ENCODE measurements at regions not wholly inside any gene's neighbourhood (a gene's known extent, or its start where the extent isn't known, plus 50 kb on each side); places are given as distances from the start of the nearest gene placed in this dataset.

DNA sequence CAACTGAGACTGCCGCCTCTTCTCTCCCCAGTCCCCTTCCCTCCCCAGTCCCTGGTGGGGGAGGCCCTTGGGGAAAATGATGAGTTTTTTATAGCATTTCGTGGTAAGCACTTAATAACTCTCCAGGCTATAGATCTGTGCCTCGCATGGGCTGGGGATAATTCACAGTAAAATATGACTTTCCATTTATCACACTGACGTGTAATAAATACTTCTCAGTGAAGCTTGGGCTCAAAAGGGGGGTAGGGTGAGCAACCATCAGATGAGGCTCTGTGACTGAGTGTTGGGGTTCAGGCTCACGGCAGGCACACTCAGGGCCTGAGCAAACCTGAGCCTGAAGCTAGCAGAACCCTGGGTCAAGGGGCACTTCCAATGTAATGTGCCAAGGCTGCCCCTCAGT is 101.6 kb downstream of the CCT6B start:
- intact Hi-C loops (cut with DNase I, micrococcal nuclease): no loop called here
- Histone ChIP-seq H3K4me1 (ENCODE audit: insufficient read depth, low read length) (no peaks in the 10 kb centered on the region), H3K27ac (ENCODE audit: low read depth in 1 of 2, low read length in 2 of 2) (no peak overlapping the region), H3K4me3 (ENCODE audit: low read length) (no peak overlapping the region), H3K36me3 (ENCODE audit: insufficient read depth, low read length) (no peaks in the 10 kb centered on the region), H3K9me3 (ENCODE audit: control insufficient read depth in 1 of 2, insufficient read depth in 1 of 2, low read length in 2 of 2) (no peaks in the 10 kb centered on the region), H3K27me3 (ENCODE audit: control insufficient read depth in 1 of 2, insufficient read depth in 2 of 2, low read length in 2 of 2) (peaks cover 0 to 3% of the 10 kb centered on the region in 2 experiments)
- DNase-seq (no peak), ATAC-seq (ENCODE audit: poor library complexity) (no peak)
- Mint-ChIP-seq H3K4me3 (no peak overlapping the region), H3K9me3 (no peaks in the 10 kb centered on the region), H3K4me1 (ENCODE audit: low read depth) (no peaks in the 10 kb centered on the region), H3K36me3 (ENCODE audit: low read depth) (no peaks in the 10 kb centered on the region), H3K27ac (no peak overlapping the region), H3K27me3 (peaks cover 15% of the 10 kb centered on the region)
- ChIA-PET POLR2A (no interaction called here), CTCF (no interaction called here)
- TF ChIP-seq CTCF (IDR thresholded peaks at IDR 0.05): no peak

DNA sequence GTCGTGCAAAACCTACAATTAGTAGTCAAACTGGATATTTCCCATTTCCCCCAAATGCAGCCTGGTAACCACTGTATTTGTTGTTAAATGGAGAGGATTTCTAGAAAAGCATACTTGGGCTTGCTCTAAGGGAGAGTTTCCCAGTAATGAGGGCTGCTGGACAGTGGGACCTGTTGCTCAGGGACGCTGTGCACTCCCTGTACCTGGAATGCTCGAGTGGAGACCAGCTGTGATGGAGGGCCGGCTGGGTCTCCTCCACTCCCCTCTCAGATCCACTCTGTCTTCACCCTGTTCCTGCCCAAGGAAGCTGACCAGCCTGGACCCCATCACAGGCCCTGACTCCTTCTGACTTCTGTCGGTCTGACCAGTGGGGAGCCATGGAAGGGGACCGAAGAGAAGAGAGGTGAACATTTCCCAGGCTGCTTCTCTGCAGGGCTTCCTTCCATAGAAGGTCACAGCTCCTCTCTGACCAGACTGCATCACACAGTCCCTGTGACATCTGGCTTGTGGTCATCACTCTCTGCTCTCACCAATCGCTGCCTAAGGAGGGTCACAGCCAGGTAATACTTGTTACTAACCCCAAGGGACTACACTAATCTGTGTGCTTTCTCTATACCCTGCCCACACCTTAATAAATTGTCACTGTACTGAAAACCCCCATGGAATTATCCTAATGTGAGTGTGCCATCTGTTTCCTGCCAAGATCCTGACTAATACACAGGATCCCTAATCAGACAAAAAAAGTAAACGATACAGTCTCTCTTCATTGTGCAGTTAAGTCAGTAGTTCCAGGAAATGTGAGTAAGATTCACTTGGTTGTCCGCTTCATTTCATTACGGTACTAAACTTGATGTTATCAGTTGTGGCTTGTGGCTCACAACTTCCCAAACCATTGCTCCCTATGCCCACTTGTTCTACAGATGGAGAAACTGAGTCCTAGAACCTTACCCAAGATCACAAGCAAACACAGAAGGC is 102.4 kb downstream of the CCT6B start:
- no peaks in the 10 kb centered on the region for H3K36me3 ChIP-seq (ENCODE audit: insufficient read depth, low read length)
- DNase-seq (no peak), ATAC-seq (ENCODE audit: poor library complexity) (no peak)
- no peak for TF ChIP-seq CTCF (IDR thresholded peaks at IDR 0.05)
- peaks cover 0 to 3% of the 10 kb centered on the region in 2 experiments for H3K27me3 ChIP-seq (ENCODE audit: control insufficient read depth in 1 of 2, insufficient read depth in 2 of 2, low read length in 2 of 2)
- ChIA-PET CTCF (no interaction called here), POLR2A (no interaction called here)
- H3K4me1 Mint-ChIP-seq (ENCODE audit: low read depth): no peaks in the 10 kb centered on the region
- no peak overlapping the region for H3K27ac ChIP-seq (ENCODE audit: low read depth in 1 of 2, low read length in 2 of 2)
- no peaks in the 10 kb centered on the region for H3K9me3 Mint-ChIP-seq
- H3K4me1 ChIP-seq (ENCODE audit: insufficient read depth, low read length): no peaks in the 10 kb centered on the region
- H3K9me3 ChIP-seq (ENCODE audit: control insufficient read depth in 1 of 2, insufficient read depth in 1 of 2, low read length in 2 of 2): no peaks in the 10 kb centered on the region
- no peak overlapping the region for H3K4me3 Mint-ChIP-seq
- no peak overlapping the region for H3K4me3 ChIP-seq (ENCODE audit: low read length)
- no peak overlapping the region for H3K27ac Mint-ChIP-seq
- intact Hi-C loops (cut with DNase I, micrococcal nuclease): no loop called here
- H3K27me3 Mint-ChIP-seq: peaks cover 15% of the 10 kb centered on the region
- no peaks in the 10 kb centered on the region for H3K36me3 Mint-ChIP-seq (ENCODE audit: low read depth)

GRCh38 chr17:34853924-34854323 is 107.3 kb downstream of the CCT6B start:
- intact Hi-C loops (cut with DNase I, micrococcal nuclease): no loop called here
- Mint-ChIP-seq H3K4me1 (ENCODE audit: low read depth) (no peaks in the 10 kb centered on the region), H3K36me3 (ENCODE audit: low read depth) (no peaks in the 10 kb centered on the region), H3K27me3 (peaks cover 2% of the 10 kb centered on the region), H3K27ac (no peak overlapping the region), H3K9me3 (no peaks in the 10 kb centered on the region), H3K4me3 (no peak overlapping the region)
- DNase-seq (no peak), ATAC-seq (ENCODE audit: poor library complexity) (no peak)
- CTCF ChIA-PET: no interaction called here
- POLR2A ChIA-PET: no interaction called here
- peaks cover 0 to 5% of the 10 kb centered on the region in 2 experiments for H3K9me3 ChIP-seq (ENCODE audit: control insufficient read depth in 1 of 2, insufficient read depth in 1 of 2, low read length in 2 of 2)
- H3K4me3 ChIP-seq (ENCODE audit: low read length): no peak overlapping the region
- no peak overlapping the region for H3K27ac ChIP-seq (ENCODE audit: low read depth in 1 of 2, low read length in 2 of 2)
- no peaks in the 10 kb centered on the region for H3K4me1 ChIP-seq (ENCODE audit: insufficient read depth, low read length)
- TF ChIP-seq CTCF (IDR thresholded peaks at IDR 0.05): no peak
- H3K27me3 ChIP-seq (ENCODE audit: control insufficient read depth in 1 of 2, insufficient read depth in 2 of 2, low read length in 2 of 2): no peaks in the 10 kb centered on the region
- no peaks in the 10 kb centered on the region for H3K36me3 ChIP-seq (ENCODE audit: insufficient read depth, low read length)

Measured in CD4-positive, alpha-beta T cell (primary cell).